ENCODE measurements at regions not wholly inside any gene's neighbourhood (a gene's known extent, or its start where the extent isn't known, plus 50 kb on each side); places are given as distances from the start of the nearest gene placed in this dataset.

DNA sequence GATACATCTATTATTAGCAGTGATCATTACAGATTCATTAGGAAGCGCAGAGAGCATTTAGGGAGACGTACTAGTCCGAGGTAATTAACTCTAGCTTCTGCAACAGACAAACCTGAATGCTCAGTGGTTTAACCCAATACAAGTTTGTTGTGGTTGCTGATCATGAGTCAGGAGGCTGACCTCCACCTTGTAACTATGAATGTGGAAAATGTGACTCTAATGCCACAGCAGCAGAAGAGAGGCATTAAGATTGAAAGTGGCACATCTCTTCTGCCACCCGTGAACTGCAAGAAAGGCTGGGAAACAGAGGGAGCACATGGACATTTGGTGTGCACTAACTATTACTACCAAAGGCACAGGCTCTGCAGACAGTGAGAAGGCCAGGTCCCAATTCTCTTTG lies 71.2 kb upstream of the C3orf80 start:
- TF ChIP-seq POLR2A (IDR thresholded peaks at IDR 0.05; ENCODE audit: low read depth, low read length) (no peak), POLR2AphosphoS5 (IDR thresholded peaks at IDR 0.05; ENCODE audit: low read depth, low read length) (no peak), TAF1 (IDR thresholded peaks at IDR 0.05; ENCODE audit: borderline replicate concordance, low read depth, low read length) (no peak)
